OCI-M1 (cell line): ENCODE measurements at regions not wholly inside any gene's neighbourhood (a gene's known extent, or its start where the extent isn't known, plus 50 kb on each side); places are given as distances from the start of the nearest gene placed in this dataset.

Source experiments
- DNase-seq: peaks from one replicate; lab custom pipeline; 2025; lab: John Stamatoyannopoulos, UW

- no peak for DNase-seq
Measured at GRCh38 chr20:61123751-61124368, 128.2 kb upstream of the CDH4 start.

DNA sequence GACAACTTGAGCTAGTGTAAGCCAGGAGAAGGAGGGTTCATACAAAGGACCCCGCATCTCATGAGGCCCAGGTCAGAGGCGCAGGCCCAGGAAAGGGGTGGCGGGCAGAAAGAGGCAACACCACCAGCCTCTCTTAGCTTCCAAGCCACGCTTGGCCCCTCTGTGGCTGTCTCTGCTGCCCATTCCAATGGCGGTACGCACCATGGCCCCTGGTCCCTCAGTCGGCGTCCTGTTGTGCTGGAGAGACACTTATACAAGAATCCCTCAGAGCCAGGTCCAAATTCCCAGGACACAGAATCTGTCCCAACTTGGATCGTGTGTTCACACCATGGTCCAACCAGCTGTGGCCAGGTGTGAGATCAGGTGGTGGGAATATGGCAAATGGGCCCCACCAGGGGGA lies 127.0 kb upstream of the CDH4 start:
- DNase-seq: no peak

- DNase-seq: no peak
Measured at GRCh38 chr20:61125546-61126180, 126.4 kb upstream of the CDH4 start.

DNA sequence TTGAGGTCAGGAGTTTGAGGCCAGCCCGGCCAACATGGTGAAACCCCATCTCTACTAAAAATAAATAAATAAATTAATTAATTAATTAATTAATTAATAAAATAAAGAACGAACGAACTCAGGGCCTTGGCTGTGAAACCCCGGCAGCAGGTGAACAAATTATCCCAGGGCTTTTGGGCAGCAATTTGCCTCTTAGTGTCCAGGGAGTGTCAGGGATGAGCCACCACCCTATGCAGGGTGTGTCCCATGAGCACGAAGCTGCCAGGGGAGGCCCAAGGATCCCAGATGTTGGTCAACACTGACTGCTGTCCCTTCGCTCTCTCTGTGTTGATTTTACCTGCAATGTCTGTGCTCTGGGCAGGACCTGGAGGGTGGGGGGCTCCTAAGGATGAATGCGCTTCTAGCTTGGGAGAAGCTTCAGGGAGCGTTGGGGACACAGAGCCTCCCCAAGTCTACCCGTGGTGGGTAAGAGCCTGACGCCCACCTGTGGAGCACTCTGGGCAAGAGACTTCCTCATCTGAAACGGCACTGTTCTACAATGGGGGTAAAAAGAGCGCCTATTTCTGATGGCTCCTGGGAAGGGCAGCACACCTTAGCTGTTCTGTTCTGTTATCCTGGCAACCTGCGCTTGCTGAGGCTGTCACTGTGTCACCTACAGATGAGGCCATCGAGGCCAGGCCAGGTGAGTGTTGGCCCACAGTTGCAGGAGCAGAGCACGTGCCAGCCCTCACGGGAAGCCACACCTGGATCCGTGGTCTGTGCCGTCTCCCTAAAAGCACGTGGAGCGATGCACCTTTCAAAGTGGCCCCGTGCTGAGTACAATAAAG lies 125.5 kb upstream of the CDH4 start:
- DNase-seq: no peak

- no peak for DNase-seq
Measured at GRCh38 chr20:61127311-61128039, 124.6 kb upstream of the CDH4 start.

GRCh38 chr20:61128701-61129269 lies 123.3 kb upstream of the CDH4 start:
- no peak for DNase-seq

DNA sequence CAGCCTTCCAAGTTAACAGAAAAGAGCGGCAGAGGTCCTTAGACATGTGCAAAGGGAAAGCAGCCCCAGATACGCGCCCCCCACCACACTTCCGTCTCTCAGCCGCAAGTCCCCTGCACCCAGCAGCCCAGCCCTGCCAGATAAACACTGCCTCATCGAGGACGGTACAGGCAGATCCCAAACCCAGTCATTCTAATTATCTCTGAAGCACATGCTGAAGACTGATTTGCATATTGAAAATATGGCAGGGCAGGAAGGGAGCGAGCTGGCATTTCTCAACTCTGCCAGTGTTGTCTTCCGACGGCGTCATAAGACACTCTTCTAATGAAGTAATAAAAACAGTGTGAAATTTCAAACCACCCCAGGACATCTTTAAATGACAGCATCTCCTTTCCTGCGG lies 122.8 kb upstream of the CDH4 start:
- no peak for DNase-seq

GRCh38 chr20:61130156-61130555 lies 121.9 kb upstream of the CDH4 start:
- no peak for DNase-seq

GRCh38 chr20:61131944-61132343 lies 120.1 kb upstream of the CDH4 start:
- no peak for DNase-seq

DNA sequence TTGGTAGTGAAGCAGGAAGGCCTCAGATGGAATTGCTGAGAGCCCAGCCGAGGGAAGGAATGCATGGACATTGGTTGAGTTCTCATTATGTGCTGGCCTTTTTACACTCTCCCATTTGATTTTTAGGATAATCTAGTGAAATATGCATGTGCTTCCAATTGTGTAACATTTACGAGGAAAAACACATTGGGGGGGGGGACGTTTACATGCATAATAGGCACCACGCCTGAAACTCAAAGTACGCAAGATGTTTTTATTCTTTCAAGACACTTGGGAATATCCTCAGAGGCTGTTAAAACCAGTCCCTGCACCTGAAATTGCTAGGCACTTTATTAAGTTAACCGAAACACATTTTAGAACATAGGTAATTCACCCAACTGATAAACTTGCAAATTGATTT lies 118.5 kb upstream of the CDH4 start:
- no peak for DNase-seq

- DNase-seq: no peak
Measured at GRCh38 chr20:61134296-61135030, 117.6 kb upstream of the CDH4 start.

DNA sequence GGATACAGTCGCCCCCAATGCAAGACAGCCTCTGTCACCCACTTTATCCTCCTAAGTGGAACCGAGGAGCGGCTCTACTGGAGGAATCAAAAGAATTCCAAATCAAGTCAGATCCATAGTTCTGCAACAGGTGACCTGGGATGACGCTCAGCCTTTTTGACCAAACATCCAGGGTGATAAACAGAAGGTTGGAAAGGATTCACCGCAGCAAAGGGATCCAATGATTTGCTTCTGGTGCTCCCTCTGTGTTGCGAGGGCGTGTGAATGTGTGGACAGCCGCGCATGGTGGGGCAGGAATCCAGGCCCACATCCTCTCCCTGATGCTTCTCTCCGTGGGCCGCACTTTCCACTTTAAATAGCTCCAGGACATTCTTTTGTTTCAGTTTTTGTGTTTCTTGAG lies 116.8 kb upstream of the CDH4 start:
- DNase-seq: no peak

- no peak for DNase-seq
Measured at GRCh38 chr20:61135968-61136367, 116.1 kb upstream of the CDH4 start.

GRCh38 chr20:61138566-61138965 lies 113.5 kb upstream of the CDH4 start:
- no peak for DNase-seq

DNA sequence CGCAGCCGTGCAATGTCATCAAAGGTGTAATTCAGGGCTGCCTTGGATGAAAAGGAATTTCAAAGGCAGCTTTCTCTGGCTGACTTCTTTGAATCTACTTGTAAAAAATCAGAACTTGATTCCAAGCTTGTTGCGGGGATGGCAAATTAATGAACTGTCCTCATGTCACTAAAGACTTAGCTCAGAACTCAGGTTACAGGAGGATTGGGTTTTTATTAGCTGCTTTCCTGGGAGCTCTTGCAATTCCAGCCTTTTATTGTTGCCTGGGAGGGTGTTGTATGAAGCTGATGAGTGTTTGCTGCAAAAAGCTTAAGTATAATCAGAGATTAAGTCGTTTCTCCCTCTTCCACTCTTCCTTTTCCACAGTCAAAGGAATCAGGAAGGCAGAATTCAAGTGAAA lies 113.0 kb upstream of the CDH4 start:
- DNase-seq: no peak

DNA sequence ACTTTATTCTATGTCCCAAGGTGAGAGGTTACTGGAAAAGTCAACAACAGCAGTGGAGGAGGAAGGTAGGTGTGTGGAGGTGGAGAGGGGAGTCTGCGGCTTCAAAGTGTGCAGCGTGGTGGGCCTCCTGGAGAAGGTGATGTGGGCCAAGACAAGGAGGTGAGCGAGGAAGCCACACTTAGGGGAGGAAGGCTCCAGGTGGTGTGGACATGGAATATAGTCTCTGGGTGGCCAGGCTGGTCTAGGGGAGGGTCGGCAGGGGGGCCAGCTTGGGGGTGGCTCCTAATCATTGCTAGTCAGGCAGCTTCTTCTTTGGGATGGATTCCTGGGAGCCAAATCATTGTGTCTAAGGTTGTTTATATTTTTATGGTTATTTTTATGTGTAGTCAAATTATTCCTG lies 111.5 kb upstream of the CDH4 start:
- no peak for DNase-seq

DNA sequence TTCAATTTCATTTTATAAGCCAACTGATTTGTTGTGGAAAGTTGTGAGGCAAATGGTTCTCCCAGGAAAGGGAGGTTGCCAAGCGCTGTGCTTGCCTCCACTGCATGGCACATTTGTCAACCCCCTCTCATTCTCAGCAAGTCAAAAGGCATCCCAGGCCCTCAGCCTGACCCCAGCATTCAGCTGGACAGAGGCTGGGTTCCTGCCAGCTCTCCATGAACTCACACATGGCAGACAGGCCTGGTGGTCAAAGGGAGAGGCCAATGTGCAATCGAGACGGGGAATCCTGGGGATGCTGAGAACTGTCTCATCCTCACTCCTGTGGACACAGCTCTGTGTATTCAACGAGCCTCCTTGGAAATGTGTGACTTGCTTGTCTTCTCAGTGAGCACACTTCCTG lies 106.0 kb upstream of the CDH4 start:
- DNase-seq: no peak

DNA sequence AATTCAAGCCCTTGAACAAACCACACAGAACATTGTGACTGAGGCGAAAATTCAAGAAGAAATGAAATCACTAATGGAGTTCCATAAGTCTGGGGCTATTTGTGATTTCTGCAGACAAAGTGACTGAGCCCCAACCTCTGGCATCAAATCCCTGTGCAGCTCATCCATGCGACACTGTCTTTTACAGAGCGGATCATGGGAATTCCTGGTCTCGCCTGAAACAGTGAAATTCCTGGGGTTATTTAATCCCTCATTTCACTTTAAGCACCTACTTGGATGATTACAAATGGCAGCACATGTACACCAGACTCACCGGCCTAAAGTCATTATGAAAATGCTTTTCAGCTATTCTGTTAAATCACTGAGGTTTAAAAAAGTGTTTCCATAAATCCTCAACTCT lies 102.4 kb upstream of the CDH4 start:
- no peak for DNase-seq

- no peak for DNase-seq
Measured at GRCh38 chr20:61157301-61157700, 94.8 kb upstream of the CDH4 start.

DNA sequence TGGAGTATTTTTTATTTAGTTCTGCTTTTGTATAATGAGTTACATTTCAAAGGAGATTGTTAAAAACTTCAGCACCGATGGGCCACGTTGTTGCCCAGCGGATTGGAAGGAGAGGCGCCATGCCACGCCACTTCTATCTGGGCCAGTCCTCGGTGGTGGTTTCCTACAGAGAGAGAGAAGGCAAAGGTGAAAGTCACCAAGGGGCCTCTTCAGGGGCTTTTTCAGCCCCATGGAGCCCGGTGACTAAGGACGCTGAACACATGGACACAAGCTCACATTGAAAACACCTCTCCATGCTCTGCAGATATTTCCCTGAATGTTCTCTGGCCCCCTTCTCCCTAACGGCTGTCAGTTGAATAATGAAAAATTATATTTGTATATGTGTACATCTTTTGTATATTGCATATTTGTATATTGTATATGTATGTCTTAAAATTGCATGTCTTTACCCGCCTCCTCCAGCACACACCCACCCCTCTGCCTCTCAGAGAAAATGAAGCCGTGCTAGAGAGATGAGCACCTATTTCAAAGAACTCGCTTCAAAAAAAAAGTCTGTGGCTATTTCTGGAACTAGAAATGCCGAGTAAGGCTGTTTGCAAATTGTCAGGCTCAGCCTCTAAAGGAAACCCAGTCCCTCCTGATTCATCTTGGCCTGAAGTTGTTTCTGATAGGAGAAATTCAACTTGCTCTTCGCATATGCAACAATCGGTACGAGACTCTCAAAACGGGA lies 91.9 kb upstream of the CDH4 start:
- no peak for DNase-seq
